ENCODE measurements at regions not wholly inside any gene's neighbourhood (a gene's known extent, or its start where the extent isn't known, plus 50 kb on each side); places are given as distances from the start of the nearest gene placed in this dataset.

DNA sequence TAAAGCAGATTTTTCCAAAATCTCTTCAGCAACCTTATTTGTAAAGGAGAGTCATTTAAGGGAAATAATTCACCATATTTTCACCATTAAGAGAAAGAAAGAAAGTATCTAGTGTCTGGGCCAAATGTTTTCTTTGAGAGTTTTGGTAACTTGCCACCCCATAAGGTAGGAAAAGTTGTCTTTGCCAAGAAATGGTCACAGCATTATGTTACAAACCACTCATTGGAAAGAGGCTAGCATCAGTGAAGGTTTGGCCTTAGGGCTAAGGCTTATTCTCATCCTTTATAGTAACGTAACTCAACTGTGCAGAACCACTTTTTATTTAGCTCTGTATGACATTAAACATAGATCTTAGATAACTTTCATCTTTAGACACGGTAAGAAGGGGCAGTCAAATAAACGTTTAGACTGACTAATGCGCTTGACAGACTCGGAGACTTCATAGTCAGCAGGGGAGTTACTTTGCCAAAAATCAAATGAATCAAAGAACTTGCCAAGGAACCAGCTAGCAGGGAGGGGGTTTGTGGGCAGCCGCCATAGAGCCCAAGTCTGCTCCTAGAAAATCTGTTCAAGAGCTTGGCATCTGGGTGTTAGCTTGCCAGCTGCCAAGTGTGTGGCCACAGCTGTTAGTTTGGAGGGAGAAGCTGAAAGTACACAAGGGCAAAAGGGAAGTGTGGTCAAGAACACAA, 182.8 kb upstream of the GRID2 start:
- H3K36me3 ChIP-seq (ENCODE audit: insufficient read depth, low read length), result no peaks in the 10 kb centered on the region
- H3K27me3 ChIP-seq (ENCODE audit: insufficient read depth, low read length, poor library complexity), result no peaks in the 10 kb centered on the region
- DNase-seq (no peak), ATAC-seq (ENCODE audit: insufficient read depth, low read depth) (no peak)
- H3K79me2 ChIP-seq (ENCODE audit: insufficient read depth, low read length), result no peaks in the 10 kb centered on the region
- H4K20me1 ChIP-seq (ENCODE audit: insufficient read depth, low read length), result no peaks in the 10 kb centered on the region
- no peak overlapping the region for H2AFZ ChIP-seq (ENCODE audit: low read depth, low read length)
- no peak overlapping the region for H3K9ac ChIP-seq (ENCODE audit: low read depth, low read length)
- H3K4me2 ChIP-seq (ENCODE audit: insufficient read depth, low read length), result no peak overlapping the region
- no peaks in the 10 kb centered on the region for H3K4me1 ChIP-seq (ENCODE audit: insufficient read depth, low read length)
- no peak overlapping the region for H3K27ac ChIP-seq (ENCODE audit: low read length)
- TF ChIP-seq, protein P1, sequence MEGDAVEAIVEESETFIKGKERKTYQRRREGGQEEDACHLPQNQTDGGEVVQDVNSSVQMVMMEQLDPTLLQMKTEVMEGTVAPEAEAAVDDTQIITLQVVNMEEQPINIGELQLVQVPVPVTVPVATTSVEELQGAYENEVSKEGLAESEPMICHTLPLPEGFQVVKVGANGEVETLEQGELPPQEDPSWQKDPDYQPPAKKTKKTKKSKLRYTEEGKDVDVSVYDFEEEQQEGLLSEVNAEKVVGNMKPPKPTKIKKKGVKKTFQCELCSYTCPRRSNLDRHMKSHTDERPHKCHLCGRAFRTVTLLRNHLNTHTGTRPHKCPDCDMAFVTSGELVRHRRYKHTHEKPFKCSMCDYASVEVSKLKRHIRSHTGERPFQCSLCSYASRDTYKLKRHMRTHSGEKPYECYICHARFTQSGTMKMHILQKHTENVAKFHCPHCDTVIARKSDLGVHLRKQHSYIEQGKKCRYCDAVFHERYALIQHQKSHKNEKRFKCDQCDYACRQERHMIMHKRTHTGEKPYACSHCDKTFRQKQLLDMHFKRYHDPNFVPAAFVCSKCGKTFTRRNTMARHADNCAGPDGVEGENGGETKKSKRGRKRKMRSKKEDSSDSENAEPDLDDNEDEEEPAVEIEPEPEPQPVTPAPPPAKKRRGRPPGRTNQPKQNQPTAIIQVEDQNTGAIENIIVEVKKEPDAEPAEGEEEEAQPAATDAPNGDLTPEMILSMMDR (IDR thresholded peaks at IDR 0.05; ENCODE audit: borderline replicate concordance, extremely low read depth, low read length, poor library complexity, severe bottlenecking), result no peak
- no peak for TF ChIP-seq EZH2 (IDR thresholded peaks at IDR 0.05; ENCODE audit: borderline replicate concordance, low read depth, low read length, severe bottlenecking)
- H3K4me3 ChIP-seq (ENCODE audit: low read depth in 1 of 2, low read length in 2 of 2), result no peak overlapping the region
- H3K9me3 ChIP-seq (ENCODE audit: insufficient read depth, low read length, severe bottlenecking), result no peaks in the 10 kb centered on the region

GRCh38 chr4:92122911-92123310, 180.9 kb upstream of the GRID2 start:
- no peak overlapping the region for H3K4me2 ChIP-seq (ENCODE audit: insufficient read depth, low read length)
- no peak overlapping the region for H2AFZ ChIP-seq (ENCODE audit: low read depth, low read length)
- no peaks in the 10 kb centered on the region for H3K9me3 ChIP-seq (ENCODE audit: insufficient read depth, low read length, severe bottlenecking)
- H3K36me3 ChIP-seq (ENCODE audit: insufficient read depth, low read length), result no peaks in the 10 kb centered on the region
- no peaks in the 10 kb centered on the region for H3K79me2 ChIP-seq (ENCODE audit: insufficient read depth, low read length)
- no peaks in the 10 kb centered on the region for H4K20me1 ChIP-seq (ENCODE audit: insufficient read depth, low read length)
- no peak overlapping the region for H3K9ac ChIP-seq (ENCODE audit: low read depth, low read length)
- no peak for ATAC-seq (ENCODE audit: insufficient read depth, low read depth)
- no peak for DNase-seq
- no peak overlapping the region for H3K27ac ChIP-seq (ENCODE audit: low read length)
- TF ChIP-seq, protein P1 (IDR thresholded peaks at IDR 0.05; ENCODE audit: borderline replicate concordance, extremely low read depth, low read length, poor library complexity, severe bottlenecking), result no peak
- no peak for TF ChIP-seq EZH2 (IDR thresholded peaks at IDR 0.05; ENCODE audit: borderline replicate concordance, low read depth, low read length, severe bottlenecking)
- H3K27me3 ChIP-seq (ENCODE audit: insufficient read depth, low read length, poor library complexity), result no peaks in the 10 kb centered on the region
- no peak overlapping the region for H3K4me3 ChIP-seq (ENCODE audit: low read depth in 1 of 2, low read length in 2 of 2)
- no peaks in the 10 kb centered on the region for H3K4me1 ChIP-seq (ENCODE audit: insufficient read depth, low read length)

GRCh38 chr4:92128676-92129075, 175.1 kb upstream of the GRID2 start:
- TF ChIP-seq, protein P1 (IDR thresholded peaks at IDR 0.05; ENCODE audit: borderline replicate concordance, extremely low read depth, low read length, poor library complexity, severe bottlenecking), result no peak
- TF ChIP-seq EZH2 (IDR thresholded peaks at IDR 0.05; ENCODE audit: borderline replicate concordance, low read depth, low read length, severe bottlenecking), result no peak
- Histone ChIP-seq H3K4me1 (ENCODE audit: insufficient read depth, low read length) (no peaks in the 10 kb centered on the region), H3K36me3 (ENCODE audit: insufficient read depth, low read length) (no peaks in the 10 kb centered on the region), H3K79me2 (ENCODE audit: insufficient read depth, low read length) (no peaks in the 10 kb centered on the region), H3K4me2 (ENCODE audit: insufficient read depth, low read length) (no peak overlapping the region), H2AFZ (ENCODE audit: low read depth, low read length) (no peak overlapping the region), H3K27me3 (ENCODE audit: insufficient read depth, low read length, poor library complexity) (no peaks in the 10 kb centered on the region), H4K20me1 (ENCODE audit: insufficient read depth, low read length) (no peaks in the 10 kb centered on the region), H3K4me3 (ENCODE audit: low read depth in 1 of 2, low read length in 2 of 2) (no peak overlapping the region), H3K27ac (ENCODE audit: low read length) (no peak overlapping the region), H3K9me3 (ENCODE audit: insufficient read depth, low read length, severe bottlenecking) (peaks cover 4% of the 10 kb centered on the region), H3K9ac (ENCODE audit: low read depth, low read length) (no peak overlapping the region)
- ATAC-seq (ENCODE audit: insufficient read depth, low read depth) (no peak), DNase-seq (no peak)
